ENCODE measurements at regions not wholly inside any gene's neighbourhood (a gene's known extent, or its start where the extent isn't known, plus 50 kb on each side); places are given as distances from the start of the nearest gene placed in this dataset.

GRCh38 chr5:4859500-4860235, 280.5 kb upstream of the ADAMTS16 start (continued):
- TF ChIP-seq EZH2 (IDR thresholded peaks at IDR 0.05; ENCODE audit: low read depth, unreplicated experiment) (no peak), REST (IDR thresholded peaks at IDR 0.05; ENCODE audit: unreplicated experiment) (no peak), ETS1 (IDR thresholded peaks at IDR 0.05) (no peak), STAT1 (IDR thresholded peaks at IDR 0.05; ENCODE audit: unreplicated experiment) (no peak), ZNF114 (CRISPR knock-in tag; IDR thresholded peaks at IDR 0.05) (no peak)

GRCh38 chr5:4860631-4861030, 279.5 kb upstream of the ADAMTS16 start:
- H3K27ac Mint-ChIP-seq: no peak overlapping the region
- Histone ChIP-seq H2AFZ (0 out of 2 replicates have a peak overlapping the region, but pooled peaks have one; percentile 12), H3K4me3 (no peak overlapping the region), H3F3A (replicated peaks; ENCODE audit: low read depth) (no peaks in the 10 kb centered on the region), H3K79me2 (replicated peaks; ENCODE audit: insufficient read depth) (no peaks in the 10 kb centered on the region), H3K4me1 (ENCODE audit: insufficient read depth) (peaks cover under 1% of the 10 kb centered on the region; the same call in 1 of the 2 replicates), H3K9me2 (ENCODE audit: insufficient read depth) (no peaks in the 10 kb centered on the region), H3K27me3 (ENCODE audit: insufficient read depth) (no peaks in the 10 kb centered on the region), H3K36me3 (ENCODE audit: insufficient read depth) (no peaks in the 10 kb centered on the region), H3K27ac (ENCODE audit: low read depth) (no peak overlapping the region), H3K4me2 (no peak overlapping the region), H4K20me1 (replicated peaks; ENCODE audit: insufficient read depth) (no peaks in the 10 kb centered on the region)
- DNase-seq (ENCODE audit: low spot score) (no peak), ATAC-seq (no peak)
- peaks cover 3% of the 10 kb centered on the region; the same call in 1 of the 3 replicates for H3K9me3 Mint-ChIP-seq
- H3K36me3 Mint-ChIP-seq (ENCODE audit: low read depth): no peaks in the 10 kb centered on the region
- peaks cover 7% of the 10 kb centered on the region for H3K27me3 Mint-ChIP-seq (ENCODE audit: insufficient read depth, low read depth, poor library complexity)
- TF ChIP-seq ZNF462 (CRISPR knock-in tag; IDR thresholded peaks at IDR 0.05): no peak
- TF ChIP-seq POLR2AphosphoS5 (IDR thresholded peaks at IDR 0.05; ENCODE audit: low read depth): no peak
- no peak for TF ChIP-seq CREB1 (CRISPR knock-in tag; IDR thresholded peaks at IDR 0.05; ENCODE audit: low read depth)
- TF ChIP-seq REST (IDR thresholded peaks at IDR 0.05; ENCODE audit: unreplicated experiment): no peak
- TF ChIP-seq ZNF114 (CRISPR knock-in tag; IDR thresholded peaks at IDR 0.05): no peak
- H3K4me1 Mint-ChIP-seq: no peaks in the 10 kb centered on the region
- H3K4me3 Mint-ChIP-seq: no peak overlapping the region

Data from GM23338 (cell line).